RPMI7951 (cell line): ENCODE measurements at regions not wholly inside any gene's neighbourhood (a gene's known extent, or its start where the extent isn't known, plus 50 kb on each side); places are given as distances from the start of the nearest gene placed in this dataset.
"Not testable (repeated sequence)": the region's sequence is repeated elsewhere in the genome, so short reads cannot be mapped to it uniquely, and the experiment has no call there.

Experiments used
- DNase-seq: peaks from one replicate; pipeline ENCODE4 v3.0.0-alpha.2; 2012; ENCODE audit warnings: low read depth

- DNase-seq, result peak; percentile 13
These were observed 196.4 kb downstream of the VGLL3 start for GRCh38 chr3:86794361-86795065.

DNA sequence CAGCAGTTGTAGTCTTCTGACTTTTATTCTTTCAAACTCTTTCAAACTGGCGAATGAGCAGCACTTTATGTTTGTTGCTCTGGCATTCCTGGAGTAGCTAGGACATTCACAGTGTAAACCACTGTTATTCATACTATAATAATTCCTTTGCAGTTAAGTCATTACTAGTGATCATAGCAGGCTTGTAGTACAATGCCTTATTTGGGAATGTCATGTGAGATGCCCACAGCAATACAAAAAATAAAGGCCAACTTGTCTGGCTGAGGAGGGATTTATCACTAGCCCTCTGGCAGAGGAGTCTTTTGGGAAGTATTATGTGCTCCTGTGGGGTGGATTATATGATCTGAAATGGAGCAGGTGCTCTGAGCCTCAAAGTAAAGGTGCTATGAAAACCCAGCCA is 197.2 kb downstream of the VGLL3 start:
- DNase-seq, result peak; percentile 94

DNA sequence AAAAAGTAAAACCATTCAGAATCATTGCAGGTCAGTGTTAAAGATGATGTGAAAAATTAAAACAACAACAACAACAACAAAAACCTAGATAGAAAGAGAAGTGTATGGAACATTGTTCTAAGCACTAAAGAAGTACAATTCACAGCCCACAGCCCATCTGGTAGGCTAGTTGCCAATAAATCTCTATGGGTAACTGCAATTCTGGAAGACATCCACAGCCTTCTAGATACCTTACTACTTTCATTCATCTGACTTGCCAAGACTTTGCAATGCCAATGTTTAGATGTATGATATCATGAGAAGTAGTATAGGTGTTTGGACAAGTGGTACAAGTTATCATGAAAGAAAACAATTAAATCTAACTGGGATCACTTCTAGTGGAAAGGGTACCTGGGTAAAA is 198.6 kb downstream of the VGLL3 start:
- DNase-seq, result peak; percentile 41

DNA sequence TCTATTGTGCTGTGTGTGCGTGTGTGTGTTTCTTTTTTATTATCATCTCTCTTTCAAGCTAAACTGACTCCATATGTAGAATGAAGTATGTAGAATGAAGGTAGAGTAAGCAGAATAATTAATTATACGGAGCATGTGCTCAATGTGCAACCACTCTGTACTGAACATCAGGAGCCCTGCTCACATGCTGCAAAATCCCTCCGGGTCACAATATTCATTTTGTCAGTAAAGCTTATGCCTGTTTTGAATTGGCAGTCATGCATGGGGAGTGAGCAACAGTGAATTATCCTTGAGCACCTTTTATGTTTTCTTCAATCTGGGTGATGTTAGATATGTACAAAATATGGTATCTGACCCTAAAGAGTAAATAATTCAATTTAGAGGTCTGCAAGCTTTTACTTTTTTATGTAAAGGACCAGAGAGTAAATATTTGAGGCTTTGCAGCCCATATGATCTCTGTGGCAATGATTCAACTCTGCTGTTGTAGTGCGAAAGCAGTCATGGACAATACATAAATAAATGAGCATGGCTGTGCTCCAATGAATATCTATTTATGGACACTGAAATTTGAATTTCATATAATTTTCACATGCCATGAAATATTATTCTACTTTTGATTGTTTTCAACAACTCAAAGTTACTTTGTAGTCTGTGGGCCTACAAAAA is 199.9 kb downstream of the VGLL3 start:
- DNase-seq, result no peak

GRCh38 chr3:86788371-86788770 is 202.6 kb downstream of the VGLL3 start:
- no peak for DNase-seq

DNA sequence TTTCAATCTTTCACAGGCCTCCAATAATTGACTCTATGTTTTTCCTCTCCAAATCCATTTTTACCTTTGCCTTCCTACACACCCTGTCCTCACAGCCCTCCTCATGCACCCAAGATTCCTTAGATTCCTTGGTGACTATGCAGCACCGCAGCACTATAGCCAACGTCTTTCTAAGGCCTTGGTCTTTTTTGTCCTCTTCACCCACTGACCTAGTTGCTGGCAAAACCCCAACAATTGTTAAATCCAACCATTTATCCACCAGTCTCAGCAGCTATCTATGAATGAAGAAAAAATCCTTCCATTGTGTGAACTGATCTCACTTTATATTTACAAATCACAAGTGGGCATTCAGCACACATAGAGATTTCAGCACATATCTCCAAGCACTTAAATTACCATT is 203.9 kb downstream of the VGLL3 start:
- peak; percentile 58 for DNase-seq

GRCh38 chr3:86785386-86785785 is 205.6 kb downstream of the VGLL3 start:
- DNase-seq, result peak; percentile 31

DNA sequence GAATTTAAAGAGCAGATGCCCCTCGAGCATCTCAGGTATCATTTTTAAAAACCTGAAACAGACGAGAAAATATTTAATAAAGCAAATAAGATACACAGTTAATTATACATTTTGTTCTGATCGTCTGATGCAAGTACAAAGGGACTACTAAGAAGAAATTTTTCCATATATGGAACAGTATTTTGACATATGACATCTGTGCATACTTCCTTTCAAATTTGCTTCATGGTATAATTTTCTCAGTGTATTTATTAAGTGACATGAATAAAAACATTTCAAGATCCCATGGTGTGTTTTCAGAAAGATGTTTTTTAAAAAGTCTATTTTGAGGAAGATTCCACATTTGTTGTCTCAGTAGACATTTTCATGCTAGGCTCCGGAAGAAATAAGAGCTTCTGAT is 208.1 kb downstream of the VGLL3 start:
- no peak for DNase-seq

DNA sequence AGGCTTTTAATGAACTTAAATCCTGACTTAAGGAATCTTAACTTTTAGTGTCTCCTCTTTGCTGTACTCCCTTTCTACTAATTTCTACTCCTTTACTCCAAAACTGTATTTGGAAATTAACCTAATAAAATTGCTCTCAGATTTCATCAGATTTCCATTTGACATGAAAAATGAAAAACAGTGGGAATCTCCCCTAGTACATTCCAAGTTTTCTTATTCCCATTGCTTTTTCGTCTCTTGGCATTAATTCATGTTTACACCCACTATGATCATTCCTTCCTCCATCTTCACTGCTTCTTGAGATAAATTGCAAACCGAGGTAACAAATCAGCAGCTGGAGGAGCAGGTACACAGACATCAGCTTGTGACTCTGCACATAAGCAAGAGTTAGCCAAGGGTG is 208.7 kb downstream of the VGLL3 start:
- no peak for DNase-seq

- peak; percentile 45 for DNase-seq
These were observed 216.8 kb downstream of the VGLL3 start for GRCh38 chr3:86774082-86774691.

DNA sequence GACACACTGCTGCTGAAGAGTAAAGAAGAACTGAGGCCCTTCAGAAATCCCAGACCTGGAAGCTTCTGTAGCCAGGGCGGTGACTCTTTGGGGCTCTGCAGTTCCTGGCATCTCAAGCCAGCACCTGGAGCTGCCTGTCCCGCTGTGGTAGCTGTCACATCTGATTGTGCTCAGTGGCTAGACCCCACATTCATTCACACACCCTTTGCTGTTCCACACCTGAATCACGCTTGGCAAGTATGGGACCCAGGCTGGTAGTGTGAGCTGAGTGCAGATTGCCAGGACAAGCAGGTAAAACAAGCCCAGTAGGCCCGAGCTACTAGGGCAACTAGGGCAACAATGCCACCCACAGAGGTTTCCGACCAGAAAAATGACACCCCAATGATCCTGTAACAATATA is 218.2 kb downstream of the VGLL3 start:
- DNase-seq, result no peak

- DNase-seq, result peak; percentile 15
These were observed 219.0 kb downstream of the VGLL3 start for GRCh38 chr3:86771741-86772512.

DNA sequence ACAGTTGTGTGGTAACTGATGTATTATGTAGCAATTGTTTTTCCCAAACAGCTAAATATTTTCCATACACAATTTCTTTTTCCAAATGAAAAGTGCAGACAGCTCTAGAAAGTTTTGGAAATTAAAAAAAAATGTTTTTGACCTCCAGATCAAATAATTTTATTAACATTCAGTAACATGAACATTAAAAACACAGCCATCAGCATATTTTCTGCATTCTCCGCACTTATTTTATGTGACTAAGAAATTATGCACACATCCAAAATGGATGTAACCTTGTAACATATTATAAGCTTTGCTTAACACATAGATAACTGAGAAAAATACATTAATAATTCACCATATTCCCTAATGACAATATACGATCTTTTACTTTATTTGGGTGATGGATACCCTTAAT is 224.6 kb downstream of the VGLL3 start:
- no peak for DNase-seq

GRCh38 chr3:86757322-86758179 is 233.4 kb downstream of the VGLL3 start:
- DNase-seq, result not testable (repeated sequence)

DNA sequence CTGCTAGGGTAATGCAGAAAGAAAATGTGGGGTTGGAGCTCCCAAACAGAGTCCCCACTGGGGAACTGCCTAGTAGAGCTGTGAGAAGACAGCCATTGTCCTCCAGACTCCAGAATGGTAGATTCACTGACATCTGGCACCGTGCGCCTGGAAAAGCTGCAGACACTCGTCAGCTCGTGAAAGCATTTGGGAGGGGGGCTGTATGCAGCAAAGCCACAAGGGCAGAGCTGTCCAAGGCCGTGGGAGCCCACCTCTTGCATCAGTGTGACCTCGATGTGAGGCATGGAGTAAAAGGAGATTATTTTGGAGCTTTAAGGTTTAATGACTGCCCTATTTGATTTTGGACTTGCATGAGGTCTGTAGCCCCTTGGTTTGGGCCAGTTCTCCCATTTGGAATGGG is 242.9 kb downstream of the VGLL3 start:
- DNase-seq, result no peak

DNA sequence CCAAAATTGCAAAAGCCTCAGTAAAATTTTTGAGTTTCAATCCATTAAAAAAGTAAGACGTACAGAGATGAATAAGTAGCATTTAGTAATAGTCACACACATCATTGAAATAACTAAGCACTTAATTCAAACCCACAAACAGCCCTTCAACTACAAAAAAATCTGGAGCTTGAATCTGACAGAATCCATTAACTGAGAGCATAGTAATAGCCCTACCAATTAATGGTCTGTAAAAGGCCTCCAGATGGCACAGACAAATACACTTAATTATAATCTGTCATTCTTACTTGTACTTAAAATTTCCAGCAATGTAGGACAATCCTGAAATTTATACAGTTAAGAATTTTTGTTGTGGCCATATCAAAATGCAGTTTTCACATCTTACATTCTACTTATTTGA is 246.9 kb downstream of the VGLL3 start:
- no peak for DNase-seq

GRCh38 chr3:86743233-86743632 is 247.7 kb downstream of the VGLL3 start:
- DNase-seq, result no peak

DNA sequence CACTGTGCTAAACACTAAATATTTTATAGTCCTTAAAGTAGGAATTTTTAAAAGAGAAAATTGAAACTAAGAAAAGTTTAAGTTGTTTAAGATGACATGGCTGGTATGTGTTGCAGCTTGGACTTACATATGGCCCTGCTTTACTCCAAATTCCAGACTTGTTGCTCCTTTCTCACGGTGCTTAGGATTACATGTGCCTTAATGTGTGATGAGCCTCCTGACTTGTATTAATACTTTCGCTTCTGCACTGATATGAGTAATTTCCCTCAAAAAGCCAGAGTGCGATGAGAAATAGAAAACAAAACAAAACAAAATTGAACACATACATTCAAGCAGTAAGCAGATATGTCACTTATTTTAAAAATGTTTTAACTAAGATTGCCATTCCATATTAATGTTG is 250.2 kb downstream of the VGLL3 start:
- DNase-seq, result no peak

- DNase-seq, result no peak
These were observed 251.7 kb downstream of the VGLL3 start for GRCh38 chr3:86739244-86739643.

- DNase-seq, result no peak
These were observed 252.3 kb downstream of the VGLL3 start for GRCh38 chr3:86738684-86739083.

DNA sequence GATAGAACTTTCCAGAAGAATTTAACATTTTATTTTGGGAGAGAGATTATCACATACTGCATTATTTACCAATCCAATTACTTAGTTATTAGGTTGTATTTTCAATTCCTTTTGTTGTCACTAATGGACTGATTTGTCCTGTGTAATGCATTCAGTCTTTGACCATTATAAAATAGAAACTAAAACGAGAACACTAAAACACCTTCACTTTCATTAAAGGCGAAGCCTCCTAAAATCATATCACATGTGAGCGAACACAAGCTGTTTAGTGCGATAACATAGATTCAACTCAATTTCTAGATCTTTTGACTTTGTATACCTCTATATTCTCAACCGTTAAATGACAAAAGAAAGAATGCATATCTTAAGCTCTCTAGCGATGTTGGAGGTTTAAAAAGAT is 253.4 kb downstream of the VGLL3 start:
- no peak for DNase-seq

GRCh38 chr3:86733257-86733656 is 257.7 kb downstream of the VGLL3 start:
- DNase-seq, result no peak
